ENCODE measurements at regions not wholly inside any gene's neighbourhood (a gene's known extent, or its start where the extent isn't known, plus 50 kb on each side); places are given as distances from the start of the nearest gene placed in this dataset.

- H3K27ac ChIP-seq, result no peak overlapping the region
- no peak for TF ChIP-seq CTCF (conservative IDR thresholded peaks at IDR 0.05)
Observed at GRCh38 chr14:39977198-39977597, 545.0 kb upstream of the FBXO33 start.

- TF ChIP-seq CTCF (conservative IDR thresholded peaks at IDR 0.05), result no peak
Observed at GRCh38 chr14:39974036-39974435, 541.8 kb upstream of the FBXO33 start.

GRCh38 chr14:39972704-39973103 is 540.5 kb upstream of the FBXO33 start:
- H3K27ac ChIP-seq, result no peak overlapping the region
- no peak for TF ChIP-seq CTCF (conservative IDR thresholded peaks at IDR 0.05)

More at GRCh38 chr14:39974036-39974435, 541.8 kb upstream of the FBXO33 start:
- H3K27ac ChIP-seq, result no peak overlapping the region

- no peak for TF ChIP-seq CTCF (conservative IDR thresholded peaks at IDR 0.05)
- no peak overlapping the region for H3K27ac ChIP-seq
Observed at GRCh38 chr14:39967885-39968284, 535.7 kb upstream of the FBXO33 start.

GRCh38 chr14:39957987-39958386 is 525.8 kb upstream of the FBXO33 start:
- no peak overlapping the region for H3K27ac ChIP-seq
- TF ChIP-seq CTCF (conservative IDR thresholded peaks at IDR 0.05), result no peak

GRCh38 chr14:39957290-39957689 is 525.1 kb upstream of the FBXO33 start:
- no peak overlapping the region for H3K27ac ChIP-seq
- no peak for TF ChIP-seq CTCF (conservative IDR thresholded peaks at IDR 0.05)

GRCh38 chr14:39956372-39956771 is 524.1 kb upstream of the FBXO33 start:
- H3K27ac ChIP-seq, result no peak overlapping the region
- peak; percentile 40 for TF ChIP-seq CTCF (conservative IDR thresholded peaks at IDR 0.05)

GRCh38 chr14:39948235-39948634 is 516.0 kb upstream of the FBXO33 start:
- no peak overlapping the region for H3K27ac ChIP-seq
- no peak for TF ChIP-seq CTCF (conservative IDR thresholded peaks at IDR 0.05)

Measured in VCaP (cell line).